Spleen (tissue), 11 donors: ENCODE measurements at regions not wholly inside any gene's neighbourhood (a gene's known extent, or its start where the extent isn't known, plus 50 kb on each side); places are given as distances from the start of the nearest gene placed in this dataset.

ENCODE experiments used
- DNase-seq: peaks from one replicate; pipeline ENCODE4 v3.0.0-alpha.2; 2020
- H3K27ac ChIP-seq, 8 donors: fragments of 200-600 bp; sonication (generic) in 7 of 8; 1 replicate in 4 of 8; 2 replicates in 4 of 8; pipeline versions ENCODE4 v1.5.0 to v1.8.0; 2016 to 2021; ENCODE audit warnings: inconsistent platforms in 4 of 8, mild to moderate bottlenecking in 4 of 8, moderate library complexity in 1 of 8
- H3K27me3 ChIP-seq, 7 donors: fragments of 200-600 bp; sonication (generic) in 6 of 7; replicated peaks in 1 of 7; 1 replicate in 4 of 7; 2 replicates in 3 of 7; pipeline versions ENCODE4 v1.5.0 to v1.8.0; 2016 to 2021; ENCODE audit warnings: inconsistent platforms in 3 of 7, mild to moderate bottlenecking in 1 of 7
- H3K36me3 ChIP-seq, 6 donors: fragments of 200-600 bp; sonication (generic) in 5 of 6; 1 replicate in 4 of 6; 2 replicates in 2 of 6; pipeline versions ENCODE4 v1.5.0 to v1.8.0; 2016 to 2021; ENCODE audit warnings: inconsistent platforms in 2 of 6
- H3K4me1 ChIP-seq, 6 donors: fragments of 200-600 bp; sonication (generic) in 5 of 6; 1 replicate in 3 of 6; 2 replicates in 3 of 6; pipeline versions ENCODE4 v1.5.0 to v1.8.0; 2016 to 2021; ENCODE audit warnings: inconsistent platforms in 3 of 6
- H3K4me3 ChIP-seq, 8 donors: fragments of 200-600 bp; sonication (generic) in 7 of 8; 1 replicate in 4 of 8; 2 replicates in 4 of 8; pipeline versions ENCODE4 v1.5.0 to v1.8.0; 2016 to 2021; ENCODE audit warnings: inconsistent platforms in 4 of 8, mild to moderate bottlenecking in 4 of 8, moderate library complexity in 2 of 8
- H3K9me3 ChIP-seq, 8 donors: fragments of 200-600 bp; sonication (generic) in 7 of 8; 1 replicate in 4 of 8; 2 replicates in 4 of 8; pipeline versions ENCODE4 v1.5.0 to v1.8.0; 2016 to 2021; ENCODE audit warnings: inconsistent platforms in 4 of 8
- POLR2A ChIP-seq, 3 donors: fragments of 450-650 bp; IDR thresholded peaks; one replicate each; pipeline ENCODE4 v1.5.1; 2017; ENCODE audit warnings: antibody characterized with exemption in 3 of 3, mild to moderate bottlenecking in 1 of 3
- POLR2AphosphoS5 ChIP-seq, 3 donors: sonication (generic); formaldehyde crosslinking; IDR thresholded peaks; one replicate each; pipeline ENCODE4 v1.5.1; 2017; ENCODE audit warnings: antibody characterized with exemption in 3 of 3
- WGBS, 5 donors: extraction: QIAGEN DNeasy Blood & Tissue Kit in 3 of 5; methylation state at CpG; one replicate each; pipeline versions ENCODE4 v1.1.5 to v1.1.7; 2013 to 2018; 5-methylcytosine and 5-hydroxymethylcytosine counted together
- intact Hi-C: fragments of 100-400 bp; cut with DNase I; formaldehyde crosslinking; loops from one replicate; pipeline ENCODE4 v1.15.0; 2023; ENCODE audit warnings: low total_unique reads
- TF ChIP-seq, protein P1 (sequence below), 11 experiments: fragments of 200-600 bp in 7 of 11; fragments of 450-650 bp in 4 of 11; sonication (generic) in 4 of 11; IDR thresholded peaks in 8 of 11; conservative IDR thresholded peaks in 3 of 11; 1 replicate in 7 of 11; 2 replicates in 4 of 11; pipeline versions ENCODE4 v1.4.0 to v1.8.0; 2016 to 2021; ENCODE audit warnings: antibody characterized with exemption in 11 of 11, inconsistent platforms in 4 of 11, mild to moderate bottlenecking in 1 of 11
- donor health status: healthy with polysubstance abuse.
- donor health status: DM: no; HTN: no; CAD: no; lungs with moderate emphysema.
- donor health status: DM: no; HTN: no; CAD: no.
- donor health status: Bipolar disorder and iron deficiency.
- donor health status: healthy.
- donor health status: DM: no; HTN: no; CAD: no.
- donor health status: DM: yes; HTN: yes; CAD: no.

DNA sequence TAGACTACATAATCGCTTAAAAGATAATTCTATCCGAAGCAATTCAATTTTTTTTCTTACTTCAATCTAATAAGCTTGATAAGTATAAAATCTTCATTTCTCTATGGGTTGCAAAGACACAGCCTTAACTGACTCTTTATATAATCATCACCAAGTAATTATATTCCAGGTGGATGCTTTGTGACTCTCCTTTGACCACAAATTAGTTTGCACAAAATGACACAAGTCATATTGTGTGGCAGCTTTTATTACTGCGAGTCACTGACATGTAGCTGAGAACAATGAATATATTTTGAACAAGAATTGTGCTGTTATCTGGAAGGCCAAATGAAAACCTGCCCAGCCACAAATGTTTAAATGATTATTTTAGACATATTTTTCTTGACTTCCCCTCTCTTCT lies 1727.8 kb downstream of the ARAP2 start:
- Histone ChIP-seq H3K27me3 (no peaks in the 10 kb centered on the region), H3K27ac (no peak overlapping the region), H3K4me3 (no peak overlapping the region), H3K4me1 (no peaks in the 10 kb centered on the region), H3K36me3 (no peaks in the 10 kb centered on the region), H3K9me3 (peaks cover 0 to 27% (median 7%) of the 10 kb centered on the region in 8 donors)
- intact Hi-C loops, result no loop called here
- 86 to 93% (median 91%) methylated on average over 3 of the region's 3 CpGs for WGBS, 5 donors
- DNase-seq, result no peak
- no peak for TF ChIP-seq POLR2A (IDR thresholded peaks at IDR 0.05)
- TF ChIP-seq, protein P1, sequence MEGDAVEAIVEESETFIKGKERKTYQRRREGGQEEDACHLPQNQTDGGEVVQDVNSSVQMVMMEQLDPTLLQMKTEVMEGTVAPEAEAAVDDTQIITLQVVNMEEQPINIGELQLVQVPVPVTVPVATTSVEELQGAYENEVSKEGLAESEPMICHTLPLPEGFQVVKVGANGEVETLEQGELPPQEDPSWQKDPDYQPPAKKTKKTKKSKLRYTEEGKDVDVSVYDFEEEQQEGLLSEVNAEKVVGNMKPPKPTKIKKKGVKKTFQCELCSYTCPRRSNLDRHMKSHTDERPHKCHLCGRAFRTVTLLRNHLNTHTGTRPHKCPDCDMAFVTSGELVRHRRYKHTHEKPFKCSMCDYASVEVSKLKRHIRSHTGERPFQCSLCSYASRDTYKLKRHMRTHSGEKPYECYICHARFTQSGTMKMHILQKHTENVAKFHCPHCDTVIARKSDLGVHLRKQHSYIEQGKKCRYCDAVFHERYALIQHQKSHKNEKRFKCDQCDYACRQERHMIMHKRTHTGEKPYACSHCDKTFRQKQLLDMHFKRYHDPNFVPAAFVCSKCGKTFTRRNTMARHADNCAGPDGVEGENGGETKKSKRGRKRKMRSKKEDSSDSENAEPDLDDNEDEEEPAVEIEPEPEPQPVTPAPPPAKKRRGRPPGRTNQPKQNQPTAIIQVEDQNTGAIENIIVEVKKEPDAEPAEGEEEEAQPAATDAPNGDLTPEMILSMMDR (IDR thresholded peaks at IDR 0.05 in 8 of 11, conservative IDR thresholded peaks at IDR 0.05 in 3 of 11), result no peak
- TF ChIP-seq POLR2AphosphoS5 (IDR thresholded peaks at IDR 0.05), result no peak

DNA sequence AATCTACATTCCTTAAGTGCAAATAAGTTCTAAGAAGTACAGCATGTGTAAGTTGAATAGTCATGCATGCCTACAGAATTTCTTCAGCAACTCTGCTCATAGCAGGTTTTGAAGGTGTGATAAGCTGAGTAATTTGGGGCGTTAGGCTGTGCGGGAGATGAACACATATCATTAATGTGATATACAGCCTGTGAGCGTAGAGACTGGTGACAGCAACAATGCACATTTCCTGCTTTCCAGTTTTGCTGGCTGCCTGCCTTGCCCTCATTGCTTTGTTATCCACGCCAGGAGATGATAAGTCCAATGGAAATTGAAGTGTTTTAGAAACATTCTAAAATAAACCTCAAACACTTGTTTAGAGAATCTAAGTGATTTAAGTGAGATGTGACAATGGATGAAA lies 1709.4 kb downstream of the ARAP2 start:
- no peaks in the 10 kb centered on the region for H3K27me3 ChIP-seq
- H3K4me3 ChIP-seq, result no peak overlapping the region
- no peak overlapping the region for H3K27ac ChIP-seq
- 29 to 44% (median 33%) methylated on average over 4 of the region's 4 CpGs for whole genome bisulfite sequencing, 5 donors
- H3K9me3 ChIP-seq, result no peaks in the 10 kb centered on the region
- TF ChIP-seq POLR2AphosphoS5 (IDR thresholded peaks at IDR 0.05) (no peak), POLR2A (IDR thresholded peaks at IDR 0.05) (no peak)
- TF ChIP-seq, protein P1 (IDR thresholded peaks at IDR 0.05 in 8 of 11, conservative IDR thresholded peaks at IDR 0.05 in 3 of 11), result no peak
- intact Hi-C loops, result no loop called here
- H3K4me1 ChIP-seq, result no peaks in the 10 kb centered on the region
- no peaks in the 10 kb centered on the region for H3K36me3 ChIP-seq
- no peak for DNase-seq

GRCh38 chr4:34566091-34566490 lies 1678.2 kb downstream of the ARAP2 start:
- peaks cover 0 to 9% (median 0%) of the 10 kb centered on the region in 8 donors for H3K9me3 ChIP-seq
- no peak overlapping the region for H3K27ac ChIP-seq
- intact Hi-C loops, result no loop called here
- TF ChIP-seq, protein P1 (IDR thresholded peaks at IDR 0.05 in 8 of 11, conservative IDR thresholded peaks at IDR 0.05 in 3 of 11), result no peak
- no peak for TF ChIP-seq POLR2AphosphoS5 (IDR thresholded peaks at IDR 0.05)
- no peak for TF ChIP-seq POLR2A (IDR thresholded peaks at IDR 0.05)
- no peak overlapping the region for H3K4me3 ChIP-seq
- H3K4me1 ChIP-seq, result no peaks in the 10 kb centered on the region
- H3K36me3 ChIP-seq, result no peaks in the 10 kb centered on the region
- H3K27me3 ChIP-seq, result no peaks in the 10 kb centered on the region
- no peak for DNase-seq
- WGBS, 5 donors, result 65 to 78% (median 70%) methylated on average over 2 of the region's 2 CpGs

DNA sequence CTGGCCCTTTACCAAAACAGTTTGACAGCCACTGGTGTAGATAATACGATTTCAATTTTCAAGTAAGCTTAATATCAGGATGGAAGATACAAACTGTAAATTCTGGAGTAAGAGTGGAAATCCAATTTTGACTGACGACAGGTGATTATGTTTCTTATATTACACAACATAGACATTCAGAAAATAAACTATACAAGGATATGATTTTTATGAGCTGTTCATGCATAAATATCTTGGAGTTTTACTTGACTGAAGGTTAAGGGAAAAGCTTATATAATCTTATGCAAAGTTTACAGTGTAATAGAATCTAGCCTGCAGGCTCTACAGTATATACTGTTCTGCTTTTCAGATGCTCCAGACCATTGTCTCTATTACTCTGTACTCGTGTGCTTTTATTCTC lies 1672.3 kb downstream of the ARAP2 start:
- no peak for DNase-seq
- H3K4me1 ChIP-seq, result no peaks in the 10 kb centered on the region
- H3K4me3 ChIP-seq, result no peak overlapping the region
- H3K36me3 ChIP-seq, result no peaks in the 10 kb centered on the region
- intact Hi-C loops, result no loop called here
- TF ChIP-seq POLR2AphosphoS5 (IDR thresholded peaks at IDR 0.05), result no peak
- no peak for TF ChIP-seq POLR2A (IDR thresholded peaks at IDR 0.05)
- TF ChIP-seq, protein P1 (IDR thresholded peaks at IDR 0.05 in 8 of 11, conservative IDR thresholded peaks at IDR 0.05 in 3 of 11), result no peak
- no peak overlapping the region for H3K27ac ChIP-seq
- peaks cover 0 to 9% (median 0%) of the 10 kb centered on the region in 8 donors for H3K9me3 ChIP-seq
- no peaks in the 10 kb centered on the region for H3K27me3 ChIP-seq
- 60 to 70% (median 69%) methylated on average over 3 of the region's 3 CpGs for WGBS, 5 donors
